GM23248 (cell line): ENCODE measurements at regions not wholly inside any gene's neighbourhood (a gene's known extent, or its start where the extent isn't known, plus 50 kb on each side); places are given as distances from the start of the nearest gene placed in this dataset.

Experiments
- EZH2 ChIP-seq: fragments of 200-600 bp; sonication (generic); IDR thresholded peaks from 2 replicates; pipeline ENCODE4 v1.6.1; 2018; ENCODE audit warnings: antibody characterized with exemption, mild to moderate bottlenecking; ENCODE audit not compliant: insufficient read depth, poor library complexity, severe bottlenecking
- EZH2phosphoT487 ChIP-seq: fragments of 200-600 bp; sonication (generic); IDR thresholded peaks from 2 replicates; pipeline ENCODE4 v1.6.1; 2018; ENCODE audit warnings: antibody characterized with exemption, moderate library complexity, mild to moderate bottlenecking, low read depth; ENCODE audit not compliant: insufficient read depth

- TF ChIP-seq EZH2phosphoT487, result no peak
- no peak for TF ChIP-seq EZH2
Measured at GRCh38 chr15:70563561-70564095, 199.7 kb downstream of the UACA start.
